ENCODE measurements at regions not wholly inside any gene's neighbourhood (a gene's known extent, or its start where the extent isn't known, plus 50 kb on each side); places are given as distances from the start of the nearest gene placed in this dataset.

DNA sequence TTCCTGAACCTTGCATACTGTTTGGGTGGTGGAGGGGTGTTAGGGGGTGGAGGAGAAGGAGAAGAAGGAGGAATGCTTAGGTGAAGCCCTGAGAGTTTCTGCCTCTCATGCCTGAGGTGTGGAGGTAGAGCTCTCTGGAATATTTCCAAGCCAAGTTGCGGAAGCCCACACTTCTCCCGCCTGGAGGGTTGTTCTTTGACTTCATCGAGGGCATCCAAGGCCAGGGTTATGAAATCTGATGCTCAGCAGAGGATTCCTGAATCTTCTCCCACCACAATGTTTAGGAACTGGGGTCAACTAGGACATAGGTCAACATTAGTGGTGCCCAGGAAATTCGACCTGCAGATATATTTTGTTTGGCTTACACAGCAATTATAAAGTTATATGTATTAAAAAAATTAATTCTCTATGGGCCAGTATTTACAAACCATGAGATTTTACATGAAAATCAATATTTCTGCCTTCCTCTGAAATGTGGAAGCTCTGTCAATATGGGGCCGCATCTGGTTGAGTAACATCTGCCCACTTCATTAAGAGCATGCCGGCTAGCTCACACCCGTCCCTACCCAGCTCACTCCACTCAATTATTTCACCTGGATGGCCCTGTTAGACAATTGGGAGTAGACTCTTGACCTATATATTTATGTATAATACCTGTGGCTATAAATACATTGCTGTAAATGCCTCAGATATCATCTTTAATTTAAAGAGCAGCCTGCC is 257.1 kb upstream of the ZFP64 start:
- TF ChIP-seq, protein P1, sequence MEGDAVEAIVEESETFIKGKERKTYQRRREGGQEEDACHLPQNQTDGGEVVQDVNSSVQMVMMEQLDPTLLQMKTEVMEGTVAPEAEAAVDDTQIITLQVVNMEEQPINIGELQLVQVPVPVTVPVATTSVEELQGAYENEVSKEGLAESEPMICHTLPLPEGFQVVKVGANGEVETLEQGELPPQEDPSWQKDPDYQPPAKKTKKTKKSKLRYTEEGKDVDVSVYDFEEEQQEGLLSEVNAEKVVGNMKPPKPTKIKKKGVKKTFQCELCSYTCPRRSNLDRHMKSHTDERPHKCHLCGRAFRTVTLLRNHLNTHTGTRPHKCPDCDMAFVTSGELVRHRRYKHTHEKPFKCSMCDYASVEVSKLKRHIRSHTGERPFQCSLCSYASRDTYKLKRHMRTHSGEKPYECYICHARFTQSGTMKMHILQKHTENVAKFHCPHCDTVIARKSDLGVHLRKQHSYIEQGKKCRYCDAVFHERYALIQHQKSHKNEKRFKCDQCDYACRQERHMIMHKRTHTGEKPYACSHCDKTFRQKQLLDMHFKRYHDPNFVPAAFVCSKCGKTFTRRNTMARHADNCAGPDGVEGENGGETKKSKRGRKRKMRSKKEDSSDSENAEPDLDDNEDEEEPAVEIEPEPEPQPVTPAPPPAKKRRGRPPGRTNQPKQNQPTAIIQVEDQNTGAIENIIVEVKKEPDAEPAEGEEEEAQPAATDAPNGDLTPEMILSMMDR (IDR thresholded peaks at IDR 0.05): no peak
- TF ChIP-seq SIN3A (IDR thresholded peaks at IDR 0.05; ENCODE audit: borderline replicate concordance, insufficient read depth, low read depth, low read length) (no peak), POLR2AphosphoS5 (IDR thresholded peaks at IDR 0.05; ENCODE audit: low read depth, low read length) (no peak)
